ENCODE measurements at regions not wholly inside any gene's neighbourhood (a gene's known extent, or its start where the extent isn't known, plus 50 kb on each side); places are given as distances from the start of the nearest gene placed in this dataset.

- H3K4me1 ChIP-seq: no peaks in the 10 kb centered on the region
- intact Hi-C loops (cut with DNase I): no loop called here
- H3K9me3 ChIP-seq: no peaks in the 10 kb centered on the region
- H3K36me3 ChIP-seq: no peaks in the 10 kb centered on the region
- TF ChIP-seq POLR2AphosphoS5 (IDR thresholded peaks at IDR 0.05; ENCODE audit: insufficient read depth in 1 of 2, low read depth in 1 of 2) (no peak), POLR2A (IDR thresholded peaks at IDR 0.05) (no peak)
- H3K4me3 ChIP-seq: no peak overlapping the region
- H3K27me3 ChIP-seq: no peaks in the 10 kb centered on the region
- H3K27ac ChIP-seq: no peak overlapping the region
- DNase-seq (ENCODE audit: extremely low spot score in 2 of 2): no peak
Measured at GRCh38 chr3:145865399-145866018, 295.5 kb downstream of the PLOD2 start.

DNA sequence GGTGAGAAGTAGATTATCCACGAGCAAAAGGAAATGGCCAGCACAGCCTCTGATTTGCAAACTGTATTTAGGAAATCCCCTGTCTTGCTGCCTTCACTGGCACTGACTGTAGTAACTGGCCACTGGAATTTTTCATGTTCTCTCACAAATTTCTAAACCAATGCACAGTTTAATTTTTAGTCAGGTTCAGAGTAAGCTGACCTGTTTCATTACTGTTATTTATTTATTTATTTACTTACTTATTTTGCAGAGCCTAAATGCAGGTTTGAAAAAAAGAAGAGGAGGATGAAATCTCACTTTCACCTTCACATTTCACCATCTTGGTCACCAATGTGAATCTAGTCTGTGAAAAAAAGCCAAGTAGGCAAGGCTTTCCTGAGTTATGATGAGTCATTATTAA is 291.0 kb downstream of the PLOD2 start:
- H3K36me3 ChIP-seq: no peaks in the 10 kb centered on the region
- DNase-seq (ENCODE audit: extremely low spot score in 2 of 2): no peak
- H3K9me3 ChIP-seq: no peaks in the 10 kb centered on the region
- intact Hi-C loops (cut with DNase I): no loop called here
- no peaks in the 10 kb centered on the region for H3K27me3 ChIP-seq
- H3K4me3 ChIP-seq: no peak overlapping the region
- H3K4me1 ChIP-seq: no peaks in the 10 kb centered on the region
- no peak overlapping the region for H3K27ac ChIP-seq
- TF ChIP-seq POLR2AphosphoS5 (IDR thresholded peaks at IDR 0.05; ENCODE audit: insufficient read depth in 1 of 2, low read depth in 1 of 2) (no peak), POLR2A (IDR thresholded peaks at IDR 0.05) (no peak)
- TF ChIP-seq, protein P1, sequence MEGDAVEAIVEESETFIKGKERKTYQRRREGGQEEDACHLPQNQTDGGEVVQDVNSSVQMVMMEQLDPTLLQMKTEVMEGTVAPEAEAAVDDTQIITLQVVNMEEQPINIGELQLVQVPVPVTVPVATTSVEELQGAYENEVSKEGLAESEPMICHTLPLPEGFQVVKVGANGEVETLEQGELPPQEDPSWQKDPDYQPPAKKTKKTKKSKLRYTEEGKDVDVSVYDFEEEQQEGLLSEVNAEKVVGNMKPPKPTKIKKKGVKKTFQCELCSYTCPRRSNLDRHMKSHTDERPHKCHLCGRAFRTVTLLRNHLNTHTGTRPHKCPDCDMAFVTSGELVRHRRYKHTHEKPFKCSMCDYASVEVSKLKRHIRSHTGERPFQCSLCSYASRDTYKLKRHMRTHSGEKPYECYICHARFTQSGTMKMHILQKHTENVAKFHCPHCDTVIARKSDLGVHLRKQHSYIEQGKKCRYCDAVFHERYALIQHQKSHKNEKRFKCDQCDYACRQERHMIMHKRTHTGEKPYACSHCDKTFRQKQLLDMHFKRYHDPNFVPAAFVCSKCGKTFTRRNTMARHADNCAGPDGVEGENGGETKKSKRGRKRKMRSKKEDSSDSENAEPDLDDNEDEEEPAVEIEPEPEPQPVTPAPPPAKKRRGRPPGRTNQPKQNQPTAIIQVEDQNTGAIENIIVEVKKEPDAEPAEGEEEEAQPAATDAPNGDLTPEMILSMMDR (IDR thresholded peaks at IDR 0.05): no peak

GRCh38 chr3:145882436-145882835 is 278.5 kb downstream of the PLOD2 start:
- Histone ChIP-seq H3K36me3 (no peaks in the 10 kb centered on the region), H3K4me3 (no peak overlapping the region), H3K27ac (no peak overlapping the region), H3K9me3 (no peaks in the 10 kb centered on the region), H3K4me1 (no peaks in the 10 kb centered on the region), H3K27me3 (no peaks in the 10 kb centered on the region)
- no peak for DNase-seq (ENCODE audit: extremely low spot score in 2 of 2)
- no peak for TF ChIP-seq POLR2AphosphoS5 (IDR thresholded peaks at IDR 0.05; ENCODE audit: insufficient read depth in 1 of 2, low read depth in 1 of 2)
- TF ChIP-seq, protein P1 (IDR thresholded peaks at IDR 0.05): no peak
- no peak for TF ChIP-seq POLR2A (IDR thresholded peaks at IDR 0.05)
- intact Hi-C loops (cut with DNase I): no loop called here

DNA sequence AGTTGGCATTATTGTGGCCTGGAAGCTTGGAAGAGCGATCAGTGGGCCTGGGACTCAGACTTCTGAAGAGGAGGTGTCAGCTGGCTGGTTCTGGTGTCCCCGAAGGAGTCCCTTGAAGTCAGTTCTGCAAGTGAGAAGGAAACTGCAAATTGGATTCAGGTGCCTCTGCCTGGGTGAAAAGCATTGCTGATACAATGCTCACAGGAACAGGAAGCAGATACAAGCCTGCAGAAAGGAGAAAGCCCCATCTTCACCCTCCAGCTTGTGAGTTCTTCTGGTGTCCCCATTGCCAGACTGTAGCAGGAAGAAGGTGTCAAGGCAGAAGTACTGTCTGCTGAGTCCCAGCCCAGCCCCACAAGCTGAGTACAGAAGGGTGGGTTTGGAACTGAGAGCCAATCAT is 271.3 kb downstream of the PLOD2 start:
- no peaks in the 10 kb centered on the region for H3K27me3 ChIP-seq
- no peaks in the 10 kb centered on the region for H3K4me1 ChIP-seq
- no peak for DNase-seq (ENCODE audit: extremely low spot score in 2 of 2)
- no peak overlapping the region for H3K27ac ChIP-seq
- no peaks in the 10 kb centered on the region for H3K9me3 ChIP-seq
- H3K4me3 ChIP-seq: no peak overlapping the region
- TF ChIP-seq POLR2AphosphoS5 (IDR thresholded peaks at IDR 0.05; ENCODE audit: insufficient read depth in 1 of 2, low read depth in 1 of 2) (no peak), POLR2A (IDR thresholded peaks at IDR 0.05) (no peak)
- TF ChIP-seq, protein P1 (IDR thresholded peaks at IDR 0.05): no peak
- no peaks in the 10 kb centered on the region for H3K36me3 ChIP-seq
- intact Hi-C loops (cut with DNase I): no loop called here

- no peaks in the 10 kb centered on the region for H3K36me3 ChIP-seq
- H3K27ac ChIP-seq: no peak overlapping the region
- no peak overlapping the region for H3K4me3 ChIP-seq
- H3K27me3 ChIP-seq: no peaks in the 10 kb centered on the region
- DNase-seq (ENCODE audit: extremely low spot score in 2 of 2): no peak
- TF ChIP-seq, protein P1 (IDR thresholded peaks at IDR 0.05): no peak
- TF ChIP-seq POLR2A (IDR thresholded peaks at IDR 0.05) (no peak), POLR2AphosphoS5 (IDR thresholded peaks at IDR 0.05; ENCODE audit: insufficient read depth in 1 of 2, low read depth in 1 of 2) (no peak)
- no peaks in the 10 kb centered on the region for H3K9me3 ChIP-seq
- H3K4me1 ChIP-seq: no peaks in the 10 kb centered on the region
- intact Hi-C loops (cut with DNase I): no loop called here
Measured at GRCh38 chr3:145892869-145893268, 268.1 kb downstream of the PLOD2 start.
